Activated CD8-positive, alpha-beta memory T cell treated with anti-CD3 and anti-CD28 coated beads, Interleukin-2, amount 10 ng/mL, durations not matched to agents 7 days and 5 days (primary cell): ENCODE measurements at regions not wholly inside any gene's neighbourhood (a gene's known extent, or its start where the extent isn't known, plus 50 kb on each side); places are given as distances from the start of the nearest gene placed in this dataset.

ENCODE experiments used
- ATAC-seq: fragments of 150-1000 bp; cut with Tn5 transposase; one replicate; pipeline ENCODE4 v1.10.0; 2021; ENCODE audit warnings: moderate library complexity
- CTCF ChIA-PET: fragments of 350-600 bp; sonication (Branson Sonifier 250); formaldehyde crosslinking; loops from one replicate; lab custom pipeline; 2021; ENCODE audit warnings: antibody characterized with exemption; lab: Charles Lee
- DNase-seq: peaks from one replicate; pipeline ENCODE4 v3.0.0-alpha.2; 2020
- H3K27ac Mint-ChIP-seq: one replicate; pipeline ENCODE4 v1.8.0; 2021; ENCODE audit warnings: mild to moderate bottlenecking, mixed read lengths
- H3K27me3 Mint-ChIP-seq: one replicate; pipeline ENCODE4 v1.8.0; 2021; ENCODE audit warnings: mixed read lengths
- H3K36me3 Mint-ChIP-seq: one replicate; pipeline ENCODE4 v1.8.0; 2021; ENCODE audit warnings: mild to moderate bottlenecking, mixed read lengths
- H3K4me1 Mint-ChIP-seq: one replicate; pipeline ENCODE4 v1.8.0; 2021; ENCODE audit warnings: mixed read lengths
- H3K4me3 Mint-ChIP-seq: one replicate; pipeline ENCODE4 v1.8.0; 2021; ENCODE audit warnings: mild to moderate bottlenecking, moderate library complexity, mixed read lengths
- H3K9me3 Mint-ChIP-seq: one replicate; pipeline ENCODE4 v1.8.0; 2022; ENCODE audit warnings: low read depth, mixed read lengths

DNA sequence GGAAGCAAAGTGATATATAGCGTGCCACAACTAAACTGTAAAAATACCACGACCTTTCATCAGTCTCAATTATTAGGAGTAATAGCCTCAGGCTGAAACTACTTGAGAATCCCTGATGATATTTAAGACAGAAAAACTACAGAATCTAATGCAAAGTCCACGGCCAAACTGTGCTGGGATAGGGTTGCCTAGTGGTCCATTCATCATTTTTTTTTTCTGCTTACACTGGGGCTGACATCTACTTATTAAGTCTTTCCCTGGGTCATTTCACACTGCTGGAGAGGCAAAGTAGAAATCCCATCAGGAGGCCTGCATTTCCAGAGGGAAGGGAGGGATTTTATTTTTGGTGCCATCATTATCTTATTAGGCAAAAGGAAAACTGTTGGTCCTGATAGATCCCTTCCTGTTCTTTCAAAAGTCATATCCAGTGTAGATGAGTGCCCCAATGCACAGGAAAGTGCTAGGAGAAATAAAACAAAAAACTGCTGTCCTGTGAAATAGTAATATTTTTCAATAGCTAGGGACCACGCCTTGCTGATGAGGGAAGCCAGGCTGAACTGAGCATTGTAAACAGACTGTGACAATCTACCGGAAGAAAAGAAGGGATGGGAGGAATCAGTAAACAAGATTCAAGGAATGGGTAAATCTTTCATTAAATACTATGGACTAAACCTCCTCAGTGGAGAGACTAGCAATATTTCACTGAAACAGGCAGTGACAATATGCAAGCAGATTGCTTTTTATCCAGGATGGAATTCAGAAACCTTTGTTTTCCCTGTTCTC, 644.3 kb downstream of the IRS1 start:
- DNase-seq (no peak), ATAC-seq (no peak)
- H3K36me3 Mint-ChIP-seq = no peaks in the 10 kb centered on the region
- H3K27me3 Mint-ChIP-seq = no peaks in the 10 kb centered on the region
- CTCF ChIA-PET = no interaction called here
- H3K27ac Mint-ChIP-seq = no peak overlapping the region
- H3K9me3 Mint-ChIP-seq = no peaks in the 10 kb centered on the region
- no peaks in the 10 kb centered on the region for H3K4me1 Mint-ChIP-seq
- H3K4me3 Mint-ChIP-seq = no peak overlapping the region

DNA sequence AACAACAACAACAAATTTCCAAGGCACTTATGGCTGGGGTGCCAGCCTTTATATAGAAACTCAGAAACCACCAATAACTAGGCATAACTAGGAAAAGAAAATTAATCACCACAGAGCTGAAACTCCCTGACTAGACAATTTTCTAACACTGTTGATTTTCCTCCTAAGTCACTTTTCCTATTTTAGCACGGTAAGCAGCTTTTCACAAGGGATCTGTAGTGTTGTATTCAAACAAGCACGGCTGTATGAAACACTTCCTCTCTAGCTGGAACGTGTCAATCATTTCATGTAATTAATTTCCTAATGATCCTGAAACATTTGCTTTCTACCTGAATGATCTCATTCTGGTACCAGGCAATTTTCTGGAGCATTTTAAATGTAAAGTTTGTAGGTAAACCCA, 645.0 kb downstream of the IRS1 start:
- Mint-ChIP-seq H3K36me3 (no peaks in the 10 kb centered on the region), H3K4me1 (no peaks in the 10 kb centered on the region), H3K27ac (no peak overlapping the region), H3K4me3 (no peak overlapping the region), H3K27me3 (no peaks in the 10 kb centered on the region), H3K9me3 (no peaks in the 10 kb centered on the region)
- CTCF ChIA-PET = no interaction called here
- ATAC-seq = no peak
- no peak for DNase-seq

DNA sequence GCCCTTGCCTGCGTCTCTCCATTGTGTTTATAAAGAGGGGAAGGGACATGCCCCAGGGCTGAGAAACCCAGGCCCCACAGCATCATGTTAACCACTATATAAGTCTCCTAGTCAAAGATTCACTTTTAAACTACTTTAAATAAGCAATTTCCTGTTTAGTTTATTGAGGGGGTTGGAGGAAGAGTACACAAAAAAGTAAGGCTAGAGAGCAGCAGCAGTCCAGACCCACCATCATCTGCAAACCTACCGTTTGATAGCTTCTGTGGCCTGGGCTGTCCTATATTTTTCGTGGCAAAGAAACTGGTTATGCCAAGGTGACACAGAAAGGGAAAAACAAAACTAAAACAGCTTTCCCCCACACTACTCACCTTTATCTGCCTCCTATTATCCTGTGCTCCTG, 646.1 kb downstream of the IRS1 start:
- H3K27me3 Mint-ChIP-seq = no peaks in the 10 kb centered on the region
- DNase-seq (no peak), ATAC-seq (no peak)
- H3K4me1 Mint-ChIP-seq = no peaks in the 10 kb centered on the region
- CTCF ChIA-PET = no interaction called here
- H3K9me3 Mint-ChIP-seq = no peaks in the 10 kb centered on the region
- H3K36me3 Mint-ChIP-seq = no peaks in the 10 kb centered on the region
- H3K27ac Mint-ChIP-seq = no peak overlapping the region
- no peak overlapping the region for H3K4me3 Mint-ChIP-seq

DNA sequence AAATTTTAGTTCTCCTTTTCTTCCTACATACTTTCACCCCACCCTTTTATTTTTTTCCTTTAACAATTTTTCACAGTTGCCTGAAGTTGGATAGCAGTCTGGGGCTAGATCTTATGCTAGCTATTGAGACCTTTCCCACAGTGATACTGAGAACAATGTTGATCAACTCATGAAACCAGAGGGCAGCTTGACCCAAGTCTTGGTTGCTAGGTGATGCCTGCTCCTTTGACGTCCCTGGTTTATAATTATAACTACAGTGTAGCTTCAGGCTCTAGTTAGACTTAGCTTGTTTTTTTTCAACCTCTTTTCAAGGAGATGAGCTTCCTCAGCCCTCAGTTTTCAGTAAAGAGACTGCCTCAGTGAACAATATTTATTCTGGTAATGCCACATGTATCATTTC, 648.5 kb downstream of the IRS1 start:
- Mint-ChIP-seq H3K27ac (no peak overlapping the region), H3K36me3 (no peaks in the 10 kb centered on the region)
- no peak for ATAC-seq

DNA sequence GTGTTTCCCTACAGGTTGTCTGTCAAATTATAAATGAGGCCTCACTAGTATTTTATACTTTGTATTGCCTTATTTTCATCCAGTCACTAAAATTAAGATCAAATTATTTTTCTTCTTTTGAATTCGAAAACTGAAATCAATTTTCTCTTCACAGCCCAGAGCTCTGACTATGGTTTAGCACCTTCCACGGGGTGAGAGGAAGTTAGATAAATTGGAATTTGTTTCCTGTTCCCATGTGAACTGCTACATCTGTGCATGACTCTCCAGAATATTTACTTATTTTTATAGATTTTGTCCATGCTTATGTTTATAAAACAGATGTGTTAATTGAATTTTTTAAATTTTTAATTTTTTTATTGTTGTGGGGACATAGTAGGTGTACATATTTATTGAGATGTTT, 656.5 kb downstream of the IRS1 start:
- ATAC-seq (no peak), DNase-seq (no peak)
- H3K4me1 Mint-ChIP-seq = no peaks in the 10 kb centered on the region
- H3K4me3 Mint-ChIP-seq = no peak overlapping the region
- CTCF ChIA-PET = no interaction called here
- H3K27me3 Mint-ChIP-seq = no peaks in the 10 kb centered on the region
- no peaks in the 10 kb centered on the region for H3K36me3 Mint-ChIP-seq
- no peak overlapping the region for H3K27ac Mint-ChIP-seq
- no peaks in the 10 kb centered on the region for H3K9me3 Mint-ChIP-seq

More for the DNA sequence above, 648.5 kb downstream of the IRS1 start:
- Mint-ChIP-seq H3K27me3 (no peaks in the 10 kb centered on the region), H3K4me3 (no peak overlapping the region), H3K9me3 (no peaks in the 10 kb centered on the region), H3K4me1 (no peaks in the 10 kb centered on the region)
- CTCF ChIA-PET = no interaction called here
- DNase-seq = no peak

DNA sequence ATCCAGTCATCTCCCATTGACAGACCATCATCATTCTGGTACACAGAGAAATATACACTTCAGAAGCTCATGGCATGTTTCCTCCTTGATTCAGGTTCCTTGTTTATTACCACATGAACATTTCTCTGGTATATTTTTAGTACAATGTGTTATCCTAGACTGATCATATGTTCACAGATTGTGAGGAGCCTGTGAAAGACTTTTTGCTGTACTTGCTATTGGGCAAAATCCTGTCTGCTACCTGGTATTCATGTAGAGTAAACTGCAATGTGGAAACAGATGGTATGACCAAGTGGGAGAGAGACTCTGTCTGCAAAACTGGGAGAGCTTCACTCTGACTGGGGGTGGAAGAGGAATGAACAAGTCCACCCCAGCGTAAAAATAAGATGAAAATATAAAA, 657.2 kb downstream of the IRS1 start:
- Mint-ChIP-seq H3K9me3 (no peaks in the 10 kb centered on the region), H3K27me3 (no peaks in the 10 kb centered on the region), H3K4me1 (no peaks in the 10 kb centered on the region), H3K4me3 (no peak overlapping the region), H3K27ac (no peak overlapping the region), H3K36me3 (no peaks in the 10 kb centered on the region)
- ATAC-seq (no peak), DNase-seq (no peak)
- CTCF ChIA-PET = no interaction called here

DNA sequence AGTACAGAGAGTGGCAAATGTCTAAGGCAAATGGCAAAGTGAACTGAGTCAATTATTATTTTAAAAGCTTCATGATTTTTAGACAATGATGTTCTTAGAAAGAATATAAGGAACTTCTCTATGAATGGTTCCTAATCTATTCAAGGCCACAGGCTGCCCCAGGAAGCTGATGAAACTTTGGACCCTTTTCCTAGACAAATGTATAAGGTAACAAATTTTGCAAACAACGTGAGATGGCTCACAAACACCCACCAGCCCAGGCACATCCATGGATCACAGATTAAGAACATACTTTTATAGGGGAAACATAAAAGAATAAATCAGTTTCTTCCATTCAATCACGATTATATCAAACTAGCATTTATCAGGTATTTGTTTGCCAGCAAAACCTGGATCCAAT, 659.0 kb downstream of the IRS1 start:
- H3K4me3 Mint-ChIP-seq = no peak overlapping the region
- H3K9me3 Mint-ChIP-seq = no peaks in the 10 kb centered on the region
- no peak for ATAC-seq
- no peaks in the 10 kb centered on the region for H3K4me1 Mint-ChIP-seq
- no peaks in the 10 kb centered on the region for H3K27me3 Mint-ChIP-seq
- DNase-seq = no peak
- H3K27ac Mint-ChIP-seq = no peak overlapping the region
- CTCF ChIA-PET = no interaction called here
- H3K36me3 Mint-ChIP-seq = no peaks in the 10 kb centered on the region

DNA sequence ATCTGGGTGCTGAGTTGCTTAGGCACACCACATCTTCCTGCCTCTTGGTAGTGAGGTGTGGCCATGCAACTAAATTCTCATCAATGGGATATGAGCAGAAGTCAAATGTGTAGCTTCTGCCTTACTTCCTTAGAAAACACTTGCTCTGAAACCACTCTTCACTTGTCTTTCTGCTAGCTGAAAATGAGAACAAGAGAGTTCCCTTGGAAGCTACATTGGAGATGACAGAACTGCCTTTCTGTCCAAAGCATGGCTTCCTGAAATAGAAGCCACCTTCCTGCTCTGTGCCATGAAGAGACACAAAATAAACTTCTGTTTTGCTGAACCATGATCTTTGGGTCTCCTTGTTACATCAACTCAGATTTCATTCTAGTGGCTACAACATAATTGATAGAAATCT, 659.9 kb downstream of the IRS1 start:
- DNase-seq (no peak), ATAC-seq (no peak)
- CTCF ChIA-PET = no interaction called here
- Mint-ChIP-seq H3K36me3 (no peaks in the 10 kb centered on the region), H3K4me3 (no peak overlapping the region), H3K27me3 (no peaks in the 10 kb centered on the region), H3K9me3 (no peaks in the 10 kb centered on the region), H3K4me1 (no peaks in the 10 kb centered on the region), H3K27ac (no peak overlapping the region)

DNA sequence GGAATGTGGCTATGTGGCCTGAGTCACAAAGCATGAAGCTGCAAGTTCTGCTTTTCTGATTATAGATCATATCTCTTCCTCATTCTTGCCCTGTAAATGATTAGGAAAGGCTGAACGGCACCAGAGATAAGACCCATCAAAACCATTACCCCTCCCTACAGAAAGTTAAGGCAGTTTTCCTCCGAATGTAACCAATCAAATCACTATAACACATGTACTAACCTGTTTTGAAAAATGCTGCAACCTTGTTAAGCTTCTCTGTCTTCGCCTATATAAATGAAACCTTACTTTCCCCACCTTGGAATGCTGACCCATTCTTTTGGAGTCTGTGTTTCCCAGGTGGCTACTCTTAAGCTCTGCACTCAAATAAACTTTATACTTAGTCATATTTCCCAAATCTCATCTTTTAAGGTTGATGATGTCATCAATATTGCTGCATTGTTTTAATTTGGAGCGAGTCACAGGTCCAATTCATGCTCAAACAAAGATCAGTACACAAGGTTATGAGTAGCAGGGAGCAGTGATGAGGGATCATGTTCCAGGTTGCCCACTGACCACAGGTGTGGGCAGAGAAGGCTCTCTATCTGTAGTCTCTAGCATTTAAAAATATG, 662.3 kb downstream of the IRS1 start:
- Mint-ChIP-seq H3K4me3 (no peak overlapping the region), H3K27ac (no peak overlapping the region), H3K27me3 (no peaks in the 10 kb centered on the region), H3K36me3 (no peaks in the 10 kb centered on the region), H3K4me1 (no peaks in the 10 kb centered on the region), H3K9me3 (no peaks in the 10 kb centered on the region)
- CTCF ChIA-PET = no interaction called here
- no peak for DNase-seq
- no peak for ATAC-seq

DNA sequence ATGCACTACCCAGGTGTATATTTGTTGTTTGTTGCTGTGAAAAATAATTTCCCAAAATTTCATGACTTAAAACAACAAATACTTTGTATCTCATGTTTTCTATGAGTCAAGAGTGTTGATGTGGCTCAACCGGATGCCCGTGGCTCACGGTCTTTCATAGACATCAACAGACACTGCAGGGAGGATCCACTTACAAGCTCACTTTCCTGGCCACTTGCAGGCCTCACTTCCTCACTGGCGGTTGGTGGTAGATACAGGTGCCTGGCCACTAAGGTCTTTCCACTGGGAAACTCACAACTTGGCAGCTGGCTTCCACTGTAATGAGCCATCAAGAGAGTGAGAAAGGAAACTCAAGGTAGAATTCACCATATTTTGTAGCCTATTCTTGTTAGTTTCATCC, 662.9 kb downstream of the IRS1 start:
- ATAC-seq (no peak), DNase-seq (no peak)
- Mint-ChIP-seq H3K4me3 (no peak overlapping the region), H3K9me3 (no peaks in the 10 kb centered on the region), H3K27me3 (no peaks in the 10 kb centered on the region), H3K4me1 (no peaks in the 10 kb centered on the region), H3K27ac (no peak overlapping the region), H3K36me3 (no peaks in the 10 kb centered on the region)
- CTCF ChIA-PET = no interaction called here

DNA sequence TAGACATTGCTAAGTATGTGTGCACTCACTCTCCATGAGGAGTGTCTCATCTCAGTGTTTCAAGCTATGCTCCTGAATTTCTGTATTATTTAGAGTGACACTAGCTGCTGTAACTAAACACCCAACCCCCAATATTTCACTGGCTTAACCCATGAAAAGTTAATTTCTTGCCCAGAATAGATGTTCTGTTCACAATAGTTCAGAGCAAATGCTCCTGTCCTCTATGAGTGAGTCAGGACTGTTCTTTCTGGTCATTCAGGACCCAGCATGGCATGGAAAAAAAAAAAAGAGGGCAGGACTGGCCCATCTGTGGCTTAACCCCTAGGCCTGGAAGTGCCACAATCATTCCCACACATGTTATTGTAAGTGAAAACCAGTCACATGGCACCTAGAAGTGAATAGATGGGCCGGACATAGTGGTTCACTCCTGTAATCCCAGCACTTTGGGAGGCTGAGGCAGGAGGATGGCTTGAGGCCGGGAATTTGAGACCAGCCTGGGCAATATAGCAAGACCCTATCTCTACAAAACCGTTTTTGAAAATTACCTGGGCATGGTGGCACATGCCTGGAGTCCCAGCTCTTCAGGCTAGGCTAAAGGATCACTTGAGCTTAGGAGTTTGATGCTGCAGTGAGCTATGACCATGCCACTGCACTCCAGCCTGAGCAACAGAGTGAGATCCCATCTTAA, 663.6 kb downstream of the IRS1 start:
- CTCF ChIA-PET = no interaction called here

DNA sequence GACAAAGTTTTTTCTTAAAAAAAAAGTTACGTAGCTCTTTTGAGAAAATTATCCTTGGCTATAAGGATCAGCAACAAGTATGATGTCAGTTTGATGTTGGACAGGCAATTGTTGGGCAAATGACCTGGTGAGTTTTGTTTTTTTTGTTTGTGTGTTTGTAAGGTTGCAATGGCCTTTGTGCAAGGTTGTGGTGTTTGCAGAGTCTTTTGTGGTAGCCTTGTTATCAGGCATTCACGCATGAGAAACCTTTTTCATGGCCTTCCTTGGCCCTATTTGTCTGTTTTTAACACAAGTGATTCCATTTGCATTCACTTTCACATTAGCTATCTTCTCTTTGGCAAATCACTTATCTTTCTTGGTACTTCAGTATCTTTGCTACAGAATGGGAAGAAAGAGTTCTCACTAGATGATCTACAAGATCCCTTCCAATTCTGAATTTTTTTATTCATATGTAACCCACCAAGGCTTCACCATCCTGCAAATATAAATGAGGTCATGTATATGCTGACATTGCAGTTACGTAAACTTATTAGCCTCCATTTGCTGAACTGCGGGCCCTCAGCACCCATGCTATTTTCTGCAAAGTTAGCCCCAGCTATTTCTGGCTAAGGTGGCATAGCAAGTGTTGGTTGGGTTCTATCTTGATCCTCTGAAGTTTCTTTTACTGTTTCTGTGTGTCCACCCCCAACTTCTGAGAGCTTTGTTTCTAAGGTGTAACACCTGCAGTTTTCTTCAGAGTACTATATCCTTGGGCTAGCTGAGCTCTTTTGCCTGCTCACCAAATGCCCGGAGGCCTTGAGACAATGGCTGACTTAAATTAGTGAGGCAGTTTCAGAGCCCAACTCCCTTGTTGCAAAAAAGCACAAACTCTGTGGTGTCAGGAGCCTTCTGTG, 667.1 kb downstream of the IRS1 start:
- Mint-ChIP-seq H3K27me3 (no peaks in the 10 kb centered on the region), H3K9me3 (no peaks in the 10 kb centered on the region), H3K36me3 (no peaks in the 10 kb centered on the region), H3K27ac (no peak overlapping the region), H3K4me3 (no peak overlapping the region), H3K4me1 (no peaks in the 10 kb centered on the region)
- DNase-seq (no peak), ATAC-seq (no peak)
- CTCF ChIA-PET = interaction anchor here (0.5 kb wide), 1 partner anchor 1081 kb away, joined by 3 read pairs; no protein-coding TSS in a partner anchor

More for the DNA sequence above, 663.6 kb downstream of the IRS1 start:
- Mint-ChIP-seq H3K9me3 (no peaks in the 10 kb centered on the region), H3K27ac (no peak overlapping the region), H3K27me3 (no peaks in the 10 kb centered on the region), H3K4me1 (no peaks in the 10 kb centered on the region), H3K36me3 (no peaks in the 10 kb centered on the region), H3K4me3 (no peak overlapping the region)
- ATAC-seq (no peak), DNase-seq (no peak)

DNA sequence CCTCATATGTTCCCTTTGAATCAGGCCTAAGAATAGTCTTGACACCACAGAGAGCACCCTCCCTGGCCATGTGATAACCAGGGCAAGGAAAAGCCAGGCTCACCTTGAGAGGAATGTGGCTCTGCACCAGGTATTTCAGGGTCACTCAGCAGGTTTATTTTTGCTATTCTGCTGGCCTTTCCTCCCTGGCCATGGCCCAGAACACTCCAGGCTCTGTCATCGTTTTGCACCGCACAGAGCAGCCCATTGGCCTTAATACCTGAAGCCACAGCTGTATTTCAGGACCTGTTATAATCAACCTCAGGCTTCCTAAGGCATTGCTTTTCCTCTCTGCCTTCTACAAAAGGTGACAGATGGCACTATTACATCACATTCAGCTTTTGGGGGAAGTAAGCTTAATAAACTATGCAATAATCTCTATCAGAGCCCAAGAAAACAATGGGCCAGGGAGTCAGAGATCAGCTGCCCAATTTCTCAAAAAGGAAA, 668.3 kb downstream of the IRS1 start:
- Mint-ChIP-seq H3K27me3 (no peaks in the 10 kb centered on the region), H3K4me1 (no peaks in the 10 kb centered on the region), H3K9me3 (no peaks in the 10 kb centered on the region), H3K4me3 (no peak overlapping the region), H3K36me3 (no peaks in the 10 kb centered on the region), H3K27ac (no peak overlapping the region)
- CTCF ChIA-PET = no interaction called here
- ATAC-seq (no peak), DNase-seq (no peak)
